ENCODE measurements at regions not wholly inside any gene's neighbourhood (a gene's known extent, or its start where the extent isn't known, plus 50 kb on each side); places are given as distances from the start of the nearest gene placed in this dataset.

GRCh38 chr4:128552586-128552907 lies 257.0 kb upstream of the JADE1 start:
- no peaks in the 10 kb centered on the region for H3K27me3 ChIP-seq (ENCODE audit: insufficient read depth, poor library complexity, severe bottlenecking)
- no peaks in the 10 kb centered on the region for H3K36me3 ChIP-seq (ENCODE audit: low read depth)
- H3K27ac ChIP-seq (ENCODE audit: poor library complexity, severe bottlenecking), result peak overlapping the region; percentile 74
- ATAC-seq (ENCODE audit: low read depth) (no peak; the same call in 2 of the 3 replicates), DNase-seq (ENCODE audit: low spot score) (no peak)
- H3K4me1 ChIP-seq (ENCODE audit: insufficient read depth, poor library complexity, severe bottlenecking), result peaks cover 10% of the 10 kb centered on the region
- TF ChIP-seq, protein P1, sequence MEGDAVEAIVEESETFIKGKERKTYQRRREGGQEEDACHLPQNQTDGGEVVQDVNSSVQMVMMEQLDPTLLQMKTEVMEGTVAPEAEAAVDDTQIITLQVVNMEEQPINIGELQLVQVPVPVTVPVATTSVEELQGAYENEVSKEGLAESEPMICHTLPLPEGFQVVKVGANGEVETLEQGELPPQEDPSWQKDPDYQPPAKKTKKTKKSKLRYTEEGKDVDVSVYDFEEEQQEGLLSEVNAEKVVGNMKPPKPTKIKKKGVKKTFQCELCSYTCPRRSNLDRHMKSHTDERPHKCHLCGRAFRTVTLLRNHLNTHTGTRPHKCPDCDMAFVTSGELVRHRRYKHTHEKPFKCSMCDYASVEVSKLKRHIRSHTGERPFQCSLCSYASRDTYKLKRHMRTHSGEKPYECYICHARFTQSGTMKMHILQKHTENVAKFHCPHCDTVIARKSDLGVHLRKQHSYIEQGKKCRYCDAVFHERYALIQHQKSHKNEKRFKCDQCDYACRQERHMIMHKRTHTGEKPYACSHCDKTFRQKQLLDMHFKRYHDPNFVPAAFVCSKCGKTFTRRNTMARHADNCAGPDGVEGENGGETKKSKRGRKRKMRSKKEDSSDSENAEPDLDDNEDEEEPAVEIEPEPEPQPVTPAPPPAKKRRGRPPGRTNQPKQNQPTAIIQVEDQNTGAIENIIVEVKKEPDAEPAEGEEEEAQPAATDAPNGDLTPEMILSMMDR (IDR thresholded peaks at IDR 0.05; ENCODE audit: poor library complexity, severe bottlenecking), result no peak
- no peak overlapping the region for H3K4me3 ChIP-seq (ENCODE audit: severe bottlenecking)
- no peaks in the 10 kb centered on the region for H3K9me3 ChIP-seq (ENCODE audit: severe bottlenecking)

- ATAC-seq (ENCODE audit: low read depth) (no peak), DNase-seq (ENCODE audit: low spot score) (no peak)
- Histone ChIP-seq H3K36me3 (ENCODE audit: low read depth) (no peaks in the 10 kb centered on the region), H3K27ac (ENCODE audit: poor library complexity, severe bottlenecking) (no peak overlapping the region), H3K4me1 (ENCODE audit: insufficient read depth, poor library complexity, severe bottlenecking) (peaks cover 10% of the 10 kb centered on the region), H3K9me3 (ENCODE audit: severe bottlenecking) (no peaks in the 10 kb centered on the region), H3K4me3 (ENCODE audit: severe bottlenecking) (no peak overlapping the region), H3K27me3 (ENCODE audit: insufficient read depth, poor library complexity, severe bottlenecking) (no peaks in the 10 kb centered on the region)
- TF ChIP-seq, protein P1 (IDR thresholded peaks at IDR 0.05; ENCODE audit: poor library complexity, severe bottlenecking), result no peak
Measured at GRCh38 chr4:128551280-128551679, 258.2 kb upstream of the JADE1 start.

- Histone ChIP-seq H3K27ac (ENCODE audit: poor library complexity, severe bottlenecking) (no peak overlapping the region), H3K4me1 (ENCODE audit: insufficient read depth, poor library complexity, severe bottlenecking) (peaks cover 10% of the 10 kb centered on the region), H3K36me3 (ENCODE audit: low read depth) (no peaks in the 10 kb centered on the region), H3K4me3 (ENCODE audit: severe bottlenecking) (no peak overlapping the region), H3K9me3 (ENCODE audit: severe bottlenecking) (no peaks in the 10 kb centered on the region), H3K27me3 (ENCODE audit: insufficient read depth, poor library complexity, severe bottlenecking) (no peaks in the 10 kb centered on the region)
- no peak for DNase-seq (ENCODE audit: low spot score)
- ATAC-seq (ENCODE audit: low read depth), result no peak
- TF ChIP-seq, protein P1 (IDR thresholded peaks at IDR 0.05; ENCODE audit: poor library complexity, severe bottlenecking), result no peak
Measured at GRCh38 chr4:128550060-128550459, 259.4 kb upstream of the JADE1 start.

DNA sequence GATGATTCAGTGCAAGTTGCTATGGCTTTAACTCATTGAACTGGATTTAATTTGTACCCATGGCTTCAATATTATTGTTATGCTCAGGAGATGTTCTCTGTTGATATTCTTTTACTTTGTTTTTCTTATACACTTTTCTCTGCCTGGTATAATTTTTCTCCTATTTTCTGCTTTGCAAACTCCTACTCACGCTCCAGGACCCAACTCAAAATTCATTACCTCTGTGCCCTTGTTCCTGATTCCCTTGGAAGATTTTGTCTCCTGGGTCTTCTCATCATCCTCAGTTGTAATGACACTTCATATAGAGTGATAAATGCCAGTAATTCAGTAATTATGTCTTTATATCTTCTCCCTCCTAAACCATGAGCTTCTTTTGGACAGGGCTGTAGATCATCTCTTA lies 259.9 kb upstream of the JADE1 start:
- no peak for ATAC-seq (ENCODE audit: low read depth)
- TF ChIP-seq, protein P1 (IDR thresholded peaks at IDR 0.05; ENCODE audit: poor library complexity, severe bottlenecking), result no peak
- H3K4me1 ChIP-seq (ENCODE audit: insufficient read depth, poor library complexity, severe bottlenecking), result peaks cover 10% of the 10 kb centered on the region
- DNase-seq (ENCODE audit: low spot score), result no peak
- H3K36me3 ChIP-seq (ENCODE audit: low read depth), result no peaks in the 10 kb centered on the region
- H3K27ac ChIP-seq (ENCODE audit: poor library complexity, severe bottlenecking), result no peak overlapping the region
- no peaks in the 10 kb centered on the region for H3K9me3 ChIP-seq (ENCODE audit: severe bottlenecking)
- H3K4me3 ChIP-seq (ENCODE audit: severe bottlenecking), result no peak overlapping the region
- H3K27me3 ChIP-seq (ENCODE audit: insufficient read depth, poor library complexity, severe bottlenecking), result no peaks in the 10 kb centered on the region

GRCh38 chr4:128548381-128548780 lies 260.8 kb upstream of the PGRMC2 start:
- Histone ChIP-seq H3K36me3 (ENCODE audit: low read depth) (no peaks in the 10 kb centered on the region), H3K4me3 (ENCODE audit: severe bottlenecking) (no peak overlapping the region), H3K27ac (ENCODE audit: poor library complexity, severe bottlenecking) (no peak overlapping the region), H3K27me3 (ENCODE audit: insufficient read depth, poor library complexity, severe bottlenecking) (no peaks in the 10 kb centered on the region), H3K4me1 (ENCODE audit: insufficient read depth, poor library complexity, severe bottlenecking) (peaks cover 3% of the 10 kb centered on the region), H3K9me3 (ENCODE audit: severe bottlenecking) (no peaks in the 10 kb centered on the region)
- ATAC-seq (ENCODE audit: low read depth) (no peak), DNase-seq (ENCODE audit: low spot score) (no peak)
- TF ChIP-seq, protein P1 (IDR thresholded peaks at IDR 0.05; ENCODE audit: poor library complexity, severe bottlenecking), result no peak
